Fibroblast of skin of left biceps (primary cell): ENCODE measurements at regions not wholly inside any gene's neighbourhood (a gene's known extent, or its start where the extent isn't known, plus 50 kb on each side); places are given as distances from the start of the nearest gene placed in this dataset.

Source experiments
- DNase-seq, 2 experiments: peaks; one replicate each; pipeline ENCODE4 v3.0.0-alpha.2; 2013; ENCODE audit warnings: low read depth in 2 of 2

GRCh38 chr6:14964556-14965270 is 281.2 kb upstream of the JARID2 start:
- no peak for DNase-seq

- DNase-seq, result no peak
These were observed 280.3 kb upstream of the JARID2 start for GRCh38 chr6:14965424-14966075.

GRCh38 chr6:14966096-14966905 is 279.6 kb upstream of the JARID2 start:
- DNase-seq, result no peak

- no peak for DNase-seq
These were observed 278.8 kb upstream of the JARID2 start for GRCh38 chr6:14966906-14967711.

- DNase-seq, result no peak
These were observed 277.7 kb upstream of the JARID2 start for GRCh38 chr6:14968056-14968637.

- no peak for DNase-seq
These were observed 276.7 kb upstream of the JARID2 start for GRCh38 chr6:14969126-14969525.

GRCh38 chr6:14972379-14973067 is 273.3 kb upstream of the JARID2 start:
- DNase-seq, result no peak

GRCh38 chr6:14974372-14974771 is 271.5 kb upstream of the JARID2 start:
- DNase-seq, result no peak

- DNase-seq, result no peak
These were observed 270.9 kb upstream of the JARID2 start for GRCh38 chr6:14974792-14975470.

GRCh38 chr6:14975471-14975817 is 270.4 kb upstream of the JARID2 start:
- DNase-seq, result no peak

GRCh38 chr6:14977747-14978382 is 268.0 kb upstream of the JARID2 start:
- DNase-seq, result no peak

- no peak for DNase-seq
These were observed 263.9 kb upstream of the JARID2 start for GRCh38 chr6:14981960-14982359.

GRCh38 chr6:14983599-14984518 is 262.0 kb upstream of the JARID2 start:
- DNase-seq, result no peak

GRCh38 chr6:14984519-14984853 is 261.4 kb upstream of the JARID2 start:
- DNase-seq, result no peak

- DNase-seq, result no peak
These were observed 260.5 kb upstream of the JARID2 start for GRCh38 chr6:14985366-14985765.

- no peak for DNase-seq
These were observed 259.5 kb upstream of the JARID2 start for GRCh38 chr6:14986370-14986769.

GRCh38 chr6:14987490-14987889 is 258.4 kb upstream of the JARID2 start:
- DNase-seq, result no peak

- no peak for DNase-seq
These were observed 253.5 kb upstream of the JARID2 start for GRCh38 chr6:14992382-14992781.

- DNase-seq, result no peak
These were observed 250.7 kb upstream of the JARID2 start for GRCh38 chr6:14995208-14995607.
